ENCODE measurements at regions not wholly inside any gene's neighbourhood (a gene's known extent, or its start where the extent isn't known, plus 50 kb on each side); places are given as distances from the start of the nearest gene placed in this dataset.

GRCh38 chr2:118224895-118225311, 136.6 kb downstream of the INSIG2 start (continued):
- TF ChIP-seq MGA (IDR thresholded peaks at IDR 0.05) (no peak), ZNF395 (CRISPR knock-in tag; IDR thresholded peaks at IDR 0.05) (no peak), THAP7 (CRISPR knock-in tag; IDR thresholded peaks at IDR 0.05) (no peak), NR2F6 (CRISPR knock-in tag; IDR thresholded peaks at IDR 0.05) (no peak)

Data from K562 (cell line).